Peyer's patch (tissue), 4 donors: ENCODE measurements at regions not wholly inside any gene's neighbourhood (a gene's known extent, or its start where the extent isn't known, plus 50 kb on each side); places are given as distances from the start of the nearest gene placed in this dataset.

Source experiments
- POLR2A ChIP-seq, 2 donors: fragments of 450-650 bp; IDR thresholded peaks; one replicate each; pipeline ENCODE4 v1.5.1; 2017; ENCODE audit warnings: antibody characterized with exemption in 2 of 2, mild to moderate bottlenecking in 2 of 2, moderate library complexity in 2 of 2
- TF ChIP-seq, protein P1 (sequence below), 6 experiments: fragments of 450-650 bp in 4 of 6; fragments of 200-600 bp in 2 of 6; sonication (generic) in 1 of 6; IDR thresholded peaks; one replicate each; pipeline ENCODE4 v1.5.1; 2017 to 2019; ENCODE audit warnings: antibody characterized with exemption in 6 of 6, mild to moderate bottlenecking in 3 of 6, moderate library complexity in 1 of 6

DNA sequence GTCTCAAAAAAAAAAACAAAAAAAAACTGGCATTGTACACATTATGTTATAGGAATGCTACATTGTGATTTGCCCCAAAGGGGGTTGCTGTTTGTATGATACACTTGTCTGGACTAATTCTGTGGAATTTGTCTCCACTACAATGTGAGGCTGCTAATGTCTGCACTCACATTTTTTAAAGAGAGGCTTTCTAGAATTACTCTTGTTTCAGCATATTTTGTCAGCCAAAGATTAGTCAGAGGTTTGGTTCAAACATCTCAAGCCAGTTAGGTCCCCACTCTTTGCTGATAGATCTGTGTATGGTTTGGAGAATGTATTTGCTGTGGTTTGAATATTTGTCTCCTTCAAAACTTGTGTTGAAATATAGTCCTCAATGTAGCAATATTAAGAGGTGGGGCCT, 59.3 kb upstream of the ZNF169 start:
- TF ChIP-seq, protein P1, sequence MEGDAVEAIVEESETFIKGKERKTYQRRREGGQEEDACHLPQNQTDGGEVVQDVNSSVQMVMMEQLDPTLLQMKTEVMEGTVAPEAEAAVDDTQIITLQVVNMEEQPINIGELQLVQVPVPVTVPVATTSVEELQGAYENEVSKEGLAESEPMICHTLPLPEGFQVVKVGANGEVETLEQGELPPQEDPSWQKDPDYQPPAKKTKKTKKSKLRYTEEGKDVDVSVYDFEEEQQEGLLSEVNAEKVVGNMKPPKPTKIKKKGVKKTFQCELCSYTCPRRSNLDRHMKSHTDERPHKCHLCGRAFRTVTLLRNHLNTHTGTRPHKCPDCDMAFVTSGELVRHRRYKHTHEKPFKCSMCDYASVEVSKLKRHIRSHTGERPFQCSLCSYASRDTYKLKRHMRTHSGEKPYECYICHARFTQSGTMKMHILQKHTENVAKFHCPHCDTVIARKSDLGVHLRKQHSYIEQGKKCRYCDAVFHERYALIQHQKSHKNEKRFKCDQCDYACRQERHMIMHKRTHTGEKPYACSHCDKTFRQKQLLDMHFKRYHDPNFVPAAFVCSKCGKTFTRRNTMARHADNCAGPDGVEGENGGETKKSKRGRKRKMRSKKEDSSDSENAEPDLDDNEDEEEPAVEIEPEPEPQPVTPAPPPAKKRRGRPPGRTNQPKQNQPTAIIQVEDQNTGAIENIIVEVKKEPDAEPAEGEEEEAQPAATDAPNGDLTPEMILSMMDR (IDR thresholded peaks at IDR 0.05), result no peak
- TF ChIP-seq POLR2A (IDR thresholded peaks at IDR 0.05), result no peak
